ENCODE measurements at regions not wholly inside any gene's neighbourhood (a gene's known extent, or its start where the extent isn't known, plus 50 kb on each side); places are given as distances from the start of the nearest gene placed in this dataset.

DNA sequence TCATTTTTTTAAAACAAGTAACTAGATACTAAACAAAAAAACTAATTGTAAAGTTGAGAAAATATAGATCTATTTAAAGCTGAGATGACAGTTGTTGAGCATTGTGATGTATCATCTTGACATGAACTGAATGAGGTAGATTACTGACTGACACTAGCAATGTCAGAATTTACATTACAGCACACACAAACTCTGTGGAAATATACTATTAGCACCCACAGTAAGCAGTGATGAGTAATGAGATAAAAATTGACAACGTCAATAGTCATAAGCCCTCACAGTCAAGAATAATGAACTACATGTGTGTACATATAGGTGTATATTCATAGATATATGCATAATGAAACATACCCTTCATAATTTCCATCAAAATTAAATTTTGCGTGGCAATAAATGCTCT is 368.4 kb downstream of the TFEC start:
- no peaks in the 10 kb centered on the region for H3F3A ChIP-seq (ENCODE audit: control insufficient read depth, insufficient read depth)
- H3K27me3 ChIP-seq (ENCODE audit: control insufficient read depth, low read length) = no peaks in the 10 kb centered on the region
- H3K9me3 ChIP-seq (ENCODE audit: control insufficient read depth, insufficient read depth, low read length) = no peaks in the 10 kb centered on the region
- no peak for TF ChIP-seq EZH2phosphoT487 (IDR thresholded peaks at IDR 0.05; ENCODE audit: borderline replicate concordance, low read length)
- TF ChIP-seq, protein P1, sequence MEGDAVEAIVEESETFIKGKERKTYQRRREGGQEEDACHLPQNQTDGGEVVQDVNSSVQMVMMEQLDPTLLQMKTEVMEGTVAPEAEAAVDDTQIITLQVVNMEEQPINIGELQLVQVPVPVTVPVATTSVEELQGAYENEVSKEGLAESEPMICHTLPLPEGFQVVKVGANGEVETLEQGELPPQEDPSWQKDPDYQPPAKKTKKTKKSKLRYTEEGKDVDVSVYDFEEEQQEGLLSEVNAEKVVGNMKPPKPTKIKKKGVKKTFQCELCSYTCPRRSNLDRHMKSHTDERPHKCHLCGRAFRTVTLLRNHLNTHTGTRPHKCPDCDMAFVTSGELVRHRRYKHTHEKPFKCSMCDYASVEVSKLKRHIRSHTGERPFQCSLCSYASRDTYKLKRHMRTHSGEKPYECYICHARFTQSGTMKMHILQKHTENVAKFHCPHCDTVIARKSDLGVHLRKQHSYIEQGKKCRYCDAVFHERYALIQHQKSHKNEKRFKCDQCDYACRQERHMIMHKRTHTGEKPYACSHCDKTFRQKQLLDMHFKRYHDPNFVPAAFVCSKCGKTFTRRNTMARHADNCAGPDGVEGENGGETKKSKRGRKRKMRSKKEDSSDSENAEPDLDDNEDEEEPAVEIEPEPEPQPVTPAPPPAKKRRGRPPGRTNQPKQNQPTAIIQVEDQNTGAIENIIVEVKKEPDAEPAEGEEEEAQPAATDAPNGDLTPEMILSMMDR (IDR thresholded peaks at IDR 0.05; ENCODE audit: low read depth, low read length, poor library complexity, severe bottlenecking) = no peak
- H3K79me2 ChIP-seq (ENCODE audit: control insufficient read depth, low read length) = no peaks in the 10 kb centered on the region
- no peaks in the 10 kb centered on the region for H3K36me3 ChIP-seq (ENCODE audit: control insufficient read depth, low read length)
- H3K4me3 ChIP-seq (ENCODE audit: low read length) = no peak overlapping the region
- H3K9me2 ChIP-seq (replicated peaks; ENCODE audit: control insufficient read depth, low read length) = no peaks in the 10 kb centered on the region
- no peak overlapping the region for H3K27ac ChIP-seq (ENCODE audit: low read depth, low read length)
- H3K4me2 ChIP-seq (ENCODE audit: low read length) = no peak overlapping the region
- H4K20me1 ChIP-seq (ENCODE audit: control insufficient read depth, insufficient read depth, low read depth, low read length) = no peaks in the 10 kb centered on the region
- H3K4me1 ChIP-seq (ENCODE audit: control insufficient read depth, low read length) = no peaks in the 10 kb centered on the region

DNA sequence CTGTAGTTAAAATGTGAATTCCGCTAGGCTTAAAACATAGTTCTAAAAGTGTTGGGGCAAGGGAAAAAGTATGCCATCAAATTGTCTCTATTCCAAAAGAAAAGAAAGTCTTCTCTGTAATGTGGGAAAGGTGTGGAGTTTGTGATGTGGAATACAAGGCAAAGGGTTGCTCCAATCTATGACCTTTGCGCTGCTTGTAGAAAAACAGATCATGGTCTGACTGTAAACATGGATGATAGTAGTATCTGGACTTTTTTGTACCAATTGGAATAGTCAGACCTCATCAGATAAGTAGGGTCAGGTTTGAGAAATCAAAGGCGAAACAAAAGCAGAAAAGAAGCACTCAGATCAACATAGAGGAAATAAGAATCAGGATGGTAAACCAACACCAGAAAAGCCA is 372.3 kb downstream of the TFEC start:
- H3K9me3 ChIP-seq (ENCODE audit: control insufficient read depth, insufficient read depth, low read length) = no peaks in the 10 kb centered on the region
- H3K9me2 ChIP-seq (replicated peaks; ENCODE audit: control insufficient read depth, low read length) = no peaks in the 10 kb centered on the region
- H4K20me1 ChIP-seq (ENCODE audit: control insufficient read depth, insufficient read depth, low read depth, low read length) = no peaks in the 10 kb centered on the region
- TF ChIP-seq, protein P1 (IDR thresholded peaks at IDR 0.05; ENCODE audit: low read depth, low read length, poor library complexity, severe bottlenecking) = no peak
- TF ChIP-seq EZH2phosphoT487 (IDR thresholded peaks at IDR 0.05; ENCODE audit: borderline replicate concordance, low read length) = no peak
- H3K4me2 ChIP-seq (ENCODE audit: low read length) = no peak overlapping the region
- no peaks in the 10 kb centered on the region for H3K36me3 ChIP-seq (ENCODE audit: control insufficient read depth, low read length)
- H3K27me3 ChIP-seq (ENCODE audit: control insufficient read depth, low read length) = no peaks in the 10 kb centered on the region
- no peak overlapping the region for H3K27ac ChIP-seq (ENCODE audit: low read depth, low read length)
- no peaks in the 10 kb centered on the region for H3K79me2 ChIP-seq (ENCODE audit: control insufficient read depth, low read length)
- no peaks in the 10 kb centered on the region for H3K4me1 ChIP-seq (ENCODE audit: control insufficient read depth, low read length)
- no peak overlapping the region for H3K4me3 ChIP-seq (ENCODE audit: low read length)
- no peaks in the 10 kb centered on the region for H3F3A ChIP-seq (ENCODE audit: control insufficient read depth, insufficient read depth)

DNA sequence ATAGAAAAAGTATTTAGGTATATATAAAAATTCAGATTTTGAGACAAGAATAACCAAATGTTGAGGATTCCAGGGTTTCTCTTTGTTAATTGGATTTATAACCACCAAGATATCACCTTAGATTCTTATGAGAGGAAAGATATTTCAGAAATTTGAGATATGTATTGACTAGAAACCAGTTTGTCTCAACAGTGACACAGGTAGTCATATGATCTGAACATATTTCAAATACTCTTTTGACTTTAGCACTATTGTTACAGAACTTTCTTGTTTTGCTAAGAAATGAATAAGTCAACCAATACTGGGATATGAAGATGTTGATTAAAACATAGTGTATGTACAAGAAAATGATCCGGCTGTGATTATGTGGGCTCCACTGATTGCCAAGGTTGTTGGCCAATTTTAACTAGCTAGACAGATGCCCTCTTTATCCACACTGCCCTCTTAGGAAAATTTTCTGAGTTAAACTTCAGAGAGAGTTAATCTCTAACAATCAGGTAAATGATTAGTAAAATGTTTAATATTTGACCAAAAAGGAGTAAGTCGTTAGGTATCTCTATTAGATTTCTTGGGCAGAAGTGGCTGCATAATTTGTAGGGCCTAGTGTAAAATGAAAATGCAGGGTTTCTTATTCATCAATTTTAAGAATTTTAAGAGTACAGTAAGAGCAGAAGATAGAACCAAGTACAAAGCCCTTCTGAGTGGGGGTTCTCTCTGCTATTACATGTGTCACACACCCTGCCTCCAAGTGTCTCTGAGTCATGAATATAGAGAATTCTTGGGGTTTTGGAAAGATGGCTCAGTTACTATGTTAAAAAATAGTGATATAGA is 376.0 kb downstream of the TFEC start:
- H3K9me2 ChIP-seq (replicated peaks; ENCODE audit: control insufficient read depth, low read length) = no peaks in the 10 kb centered on the region
- no peaks in the 10 kb centered on the region for H3K27me3 ChIP-seq (ENCODE audit: control insufficient read depth, low read length)
- TF ChIP-seq, protein P1 (IDR thresholded peaks at IDR 0.05; ENCODE audit: low read depth, low read length, poor library complexity, severe bottlenecking) = no peak
- no peak for TF ChIP-seq EZH2phosphoT487 (IDR thresholded peaks at IDR 0.05; ENCODE audit: borderline replicate concordance, low read length)
- no peaks in the 10 kb centered on the region for H3K4me1 ChIP-seq (ENCODE audit: control insufficient read depth, low read length)
- no peak overlapping the region for H3K27ac ChIP-seq (ENCODE audit: low read depth, low read length)
- no peaks in the 10 kb centered on the region for H3F3A ChIP-seq (ENCODE audit: control insufficient read depth, insufficient read depth)
- H3K9me3 ChIP-seq (ENCODE audit: control insufficient read depth, insufficient read depth, low read length) = no peaks in the 10 kb centered on the region
- no peak overlapping the region for H3K4me3 ChIP-seq (ENCODE audit: low read length)
- H3K4me2 ChIP-seq (ENCODE audit: low read length) = no peak overlapping the region
- H3K36me3 ChIP-seq (ENCODE audit: control insufficient read depth, low read length) = no peaks in the 10 kb centered on the region
- no peaks in the 10 kb centered on the region for H4K20me1 ChIP-seq (ENCODE audit: control insufficient read depth, insufficient read depth, low read depth, low read length)
- no peaks in the 10 kb centered on the region for H3K79me2 ChIP-seq (ENCODE audit: control insufficient read depth, low read length)
